Stimulated activated CD4-positive, alpha-beta T cell treated with anti-CD3 and anti-CD28 coated beads, Interleukin-1b, Interleukin-23, amount 100 ng/mL, for 4 hours (primary cell): ENCODE measurements at regions not wholly inside any gene's neighbourhood (a gene's known extent, or its start where the extent isn't known, plus 50 kb on each side); places are given as distances from the start of the nearest gene placed in this dataset.

Source experiments
- DNase-seq, 2 donors: peaks; one replicate each; pipeline ENCODE4 v3.0.0-alpha.2; 2020; ENCODE audit warnings: low read depth in 2 of 2

DNA sequence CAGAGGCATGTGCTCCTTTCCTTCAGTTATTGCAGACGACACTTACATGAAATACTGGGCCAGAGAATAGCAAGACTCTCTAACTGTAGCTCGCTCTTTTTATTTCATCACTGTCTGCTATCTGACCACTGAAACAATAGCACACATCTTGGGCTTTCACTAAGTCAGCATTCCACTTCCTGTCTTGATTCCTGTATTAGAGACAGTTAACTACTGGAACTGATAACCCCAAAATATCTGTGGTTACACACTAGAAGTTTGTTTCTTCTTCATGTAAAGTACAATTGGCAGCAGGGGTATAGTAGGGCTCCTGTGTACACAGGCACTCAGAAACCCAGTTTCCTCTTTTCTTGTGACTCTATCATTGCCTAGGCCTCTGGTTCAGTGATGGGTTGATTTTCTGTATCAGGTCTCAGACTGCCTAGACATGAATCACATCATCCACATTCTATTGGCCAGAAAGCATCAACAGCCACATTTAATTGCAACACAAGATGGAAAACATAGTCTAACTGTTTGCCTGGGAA lies 230.2 kb upstream of the CD96 start:
- no peak for DNase-seq

DNA sequence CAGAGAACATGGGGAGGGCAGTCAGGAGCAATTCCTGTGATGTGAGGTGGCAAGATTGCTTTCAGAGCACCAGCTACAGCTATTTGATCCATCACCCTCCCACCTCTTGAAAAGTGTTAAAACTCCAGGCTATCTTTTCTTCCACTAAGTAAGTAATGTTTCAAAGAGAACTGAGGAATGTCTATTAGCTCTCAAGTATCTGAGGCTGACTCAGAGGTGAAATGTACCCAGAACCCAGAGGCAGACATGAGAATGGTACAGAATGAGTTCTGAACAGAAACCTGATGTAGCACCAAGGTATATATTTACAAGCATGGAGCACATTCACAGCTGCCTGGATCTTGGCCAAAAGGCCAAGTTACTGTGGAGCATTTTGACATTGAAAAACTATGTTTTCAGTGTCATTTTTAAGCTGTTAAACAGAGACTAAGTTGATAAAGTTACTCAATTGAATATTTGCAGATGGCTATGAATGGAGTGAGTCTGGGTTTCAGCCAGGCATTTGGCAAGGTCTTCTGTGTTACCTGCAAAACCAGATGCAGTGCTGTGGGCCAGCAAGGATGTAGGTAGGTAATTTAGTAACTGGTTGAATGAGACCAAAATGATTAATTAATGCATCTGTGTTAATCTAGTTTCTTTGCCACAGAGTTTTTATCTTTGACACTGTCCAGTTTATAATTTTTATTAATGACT lies 227.7 kb upstream of the CD96 start:
- DNase-seq: no peak

DNA sequence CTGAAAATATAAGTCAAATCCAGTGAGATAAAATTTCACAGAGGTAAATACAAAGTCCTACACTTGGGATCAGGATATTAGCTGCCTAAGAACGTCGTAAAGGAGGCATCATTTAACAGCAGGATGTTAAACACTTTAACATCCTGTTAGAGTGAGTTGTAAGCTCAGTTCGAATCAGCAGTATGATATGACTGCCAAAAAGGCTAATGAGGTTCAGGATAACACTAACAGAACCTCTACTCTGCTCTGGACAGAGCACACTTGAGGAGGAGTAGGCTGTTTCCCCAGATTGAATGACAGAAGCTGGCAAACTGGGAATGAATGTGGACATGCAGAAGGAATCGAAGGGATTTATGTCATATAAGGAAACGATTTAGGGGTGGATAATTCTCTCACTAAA lies 227.1 kb upstream of the CD96 start:
- no peak for DNase-seq

DNA sequence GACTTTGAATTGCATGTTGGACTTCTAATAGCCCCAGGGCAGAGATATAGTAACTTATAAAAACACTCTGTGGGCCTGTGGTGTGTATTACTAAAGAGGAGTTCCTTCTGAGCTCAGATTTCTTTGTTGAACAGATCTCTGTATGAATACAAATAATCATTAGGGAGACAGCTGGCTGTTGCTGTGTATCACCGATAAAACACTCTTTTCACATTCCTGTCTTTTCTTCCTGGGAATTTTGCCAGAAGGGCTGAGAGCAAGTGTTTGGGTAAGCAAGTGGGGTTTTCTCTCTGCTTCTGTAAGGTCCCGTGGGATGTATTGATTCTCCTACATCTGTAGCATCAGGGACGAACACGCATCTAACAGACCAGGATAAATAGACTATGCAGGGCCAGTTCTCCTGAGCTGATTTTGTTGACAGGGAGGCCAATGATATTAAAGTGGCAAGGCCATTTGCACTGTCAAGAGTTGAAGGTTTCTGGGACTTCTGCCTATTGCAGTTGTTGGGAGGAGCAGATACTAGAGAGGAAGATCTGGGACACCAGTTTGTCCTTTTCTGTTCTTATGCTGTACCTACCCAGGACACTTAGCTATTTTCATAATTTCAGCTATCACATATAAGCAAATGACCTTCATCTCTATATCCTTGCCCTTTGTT lies 225.9 kb upstream of the CD96 start:
- no peak for DNase-seq

DNA sequence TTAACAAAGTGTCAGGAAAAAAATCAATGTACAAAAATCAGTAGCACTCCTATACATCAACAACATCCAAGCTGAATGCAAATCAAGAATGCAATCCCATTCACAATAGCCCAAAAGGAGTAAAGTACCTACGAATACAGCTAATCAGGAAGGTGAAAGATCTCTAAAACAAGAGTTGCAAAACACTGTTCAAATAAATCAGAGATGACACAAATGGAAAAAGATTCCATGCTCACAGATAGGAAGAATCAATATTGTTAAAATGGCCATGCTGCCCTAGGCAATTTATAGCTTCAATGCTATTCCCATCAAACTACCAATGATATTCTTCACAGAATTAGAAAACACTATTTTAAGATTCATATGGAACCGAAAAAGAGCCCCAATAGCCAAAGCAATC lies 223.7 kb upstream of the CD96 start:
- DNase-seq: no peak

DNA sequence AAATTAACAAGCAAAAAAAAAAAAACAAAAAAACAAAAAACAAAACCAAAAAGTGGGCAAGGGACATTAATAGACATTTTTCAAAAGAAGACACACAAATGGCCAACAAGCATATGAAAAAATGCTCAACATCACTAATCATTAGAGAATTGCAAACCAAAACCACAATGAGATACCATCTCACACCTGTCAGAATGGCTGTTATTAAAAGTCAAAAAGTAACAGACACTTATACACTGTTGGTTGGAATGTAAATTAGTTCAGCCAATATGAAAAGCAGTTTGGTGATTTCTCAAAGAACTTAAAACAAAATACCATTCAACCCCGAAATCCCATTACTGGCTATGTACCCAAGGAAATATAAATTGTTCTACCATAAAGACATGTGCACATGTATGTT lies 222.4 kb upstream of the CD96 start:
- no peak for DNase-seq

DNA sequence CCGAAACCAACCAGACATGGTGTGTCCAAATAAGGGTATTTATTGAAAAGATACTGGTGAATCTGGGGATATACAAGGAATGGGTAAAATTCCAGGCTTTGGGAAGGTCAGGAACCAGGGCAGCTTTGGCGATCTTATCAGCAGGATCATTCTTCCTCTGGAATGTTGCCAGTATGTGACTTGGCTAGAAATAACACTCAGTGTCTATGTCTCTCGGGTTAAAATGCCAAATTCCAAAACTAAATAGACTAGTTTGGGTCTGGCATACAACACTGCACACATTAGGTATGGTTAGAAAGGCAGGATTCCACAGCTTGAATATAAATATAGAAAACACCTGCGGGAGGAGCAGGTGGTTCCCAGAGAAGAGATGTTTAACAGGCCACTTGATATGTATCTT lies 220.2 kb upstream of the CD96 start:
- no peak for DNase-seq

DNA sequence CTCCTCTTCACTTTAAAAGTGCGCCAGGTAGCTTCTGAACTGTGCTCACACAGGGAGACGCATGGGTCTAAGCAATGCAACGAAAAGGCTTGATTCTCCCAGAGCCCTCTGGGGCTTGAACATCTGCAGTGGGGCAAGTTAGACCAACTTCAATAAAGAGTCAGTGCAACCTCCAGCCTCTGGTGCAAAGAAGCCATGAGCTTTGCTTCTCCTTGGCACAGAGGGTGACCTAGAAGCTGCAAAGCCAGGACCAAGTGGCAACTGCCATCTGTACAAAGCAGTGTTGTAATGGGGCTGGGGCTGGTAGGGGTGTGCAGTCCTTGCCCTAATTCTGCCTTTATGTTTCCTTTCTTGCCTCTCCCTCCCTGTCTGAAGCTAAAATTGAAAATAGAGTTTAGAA lies 219.0 kb upstream of the CD96 start:
- DNase-seq: no peak

GRCh38 chr3:111324151-111324550 lies 217.8 kb upstream of the CD96 start:
- no peak for DNase-seq

- no peak for DNase-seq
Measured at GRCh38 chr3:111324645-111325044, 217.4 kb upstream of the CD96 start.

DNA sequence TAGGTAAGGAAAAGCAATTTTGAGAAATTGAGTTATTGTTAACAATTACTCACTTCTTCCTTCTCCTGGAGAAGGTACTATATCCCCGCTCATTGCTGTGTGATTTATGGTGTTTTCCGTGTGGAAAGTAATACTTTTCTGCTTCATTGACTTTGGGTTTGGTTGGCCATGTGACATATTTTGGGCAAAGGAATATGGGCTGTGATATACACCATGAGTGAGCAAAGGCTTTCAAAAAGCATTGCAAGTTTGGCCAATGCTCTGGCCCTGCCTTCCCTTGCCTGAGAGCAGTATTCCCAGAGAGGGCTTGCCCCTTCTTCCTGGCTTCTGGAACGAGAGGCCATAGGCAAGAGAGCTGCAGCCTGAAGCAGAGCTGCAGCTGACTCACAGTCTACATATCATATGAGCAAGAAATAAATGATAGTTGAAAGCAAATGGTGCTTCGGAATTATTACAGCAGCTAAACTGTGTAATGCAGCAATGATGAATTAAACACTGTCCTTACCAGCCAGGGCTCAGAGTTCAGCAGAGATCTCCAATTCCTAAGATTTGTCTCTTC lies 216.8 kb upstream of the CD96 start:
- no peak for DNase-seq

GRCh38 chr3:111326144-111326995 lies 215.6 kb upstream of the CD96 start:
- DNase-seq: no peak

GRCh38 chr3:111331306-111331705 lies 210.7 kb upstream of the CD96 start:
- DNase-seq: no peak

- DNase-seq: no peak
Measured at GRCh38 chr3:111331912-111332311, 210.1 kb upstream of the CD96 start.

DNA sequence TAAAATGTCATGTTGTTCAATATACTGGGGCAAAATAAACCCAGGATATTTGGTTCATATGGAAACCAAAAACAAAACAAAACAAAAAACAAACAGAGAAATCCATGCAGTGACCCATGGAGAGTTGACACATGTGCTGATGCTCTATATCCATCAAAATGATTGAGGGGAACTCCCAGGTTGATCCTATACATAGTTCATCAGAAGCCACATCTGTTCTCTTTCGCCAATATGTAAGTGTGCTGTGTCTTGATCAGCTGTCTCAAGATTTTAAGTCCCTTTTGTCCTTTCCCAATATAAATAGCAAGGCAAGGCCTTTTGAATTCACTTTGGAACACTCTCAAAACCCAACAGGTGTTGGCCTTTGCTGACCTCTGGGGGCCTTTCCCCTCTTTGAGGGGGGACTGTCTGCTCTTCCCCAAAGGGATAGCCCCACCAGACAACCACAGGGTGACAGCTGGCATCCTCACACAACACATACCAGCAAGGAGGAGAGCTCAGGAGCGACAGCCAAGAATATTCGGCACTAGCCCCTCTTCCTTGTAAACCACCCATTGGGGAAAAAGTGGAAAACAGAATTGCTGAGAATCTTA lies 209.4 kb upstream of the CD96 start:
- no peak for DNase-seq

DNA sequence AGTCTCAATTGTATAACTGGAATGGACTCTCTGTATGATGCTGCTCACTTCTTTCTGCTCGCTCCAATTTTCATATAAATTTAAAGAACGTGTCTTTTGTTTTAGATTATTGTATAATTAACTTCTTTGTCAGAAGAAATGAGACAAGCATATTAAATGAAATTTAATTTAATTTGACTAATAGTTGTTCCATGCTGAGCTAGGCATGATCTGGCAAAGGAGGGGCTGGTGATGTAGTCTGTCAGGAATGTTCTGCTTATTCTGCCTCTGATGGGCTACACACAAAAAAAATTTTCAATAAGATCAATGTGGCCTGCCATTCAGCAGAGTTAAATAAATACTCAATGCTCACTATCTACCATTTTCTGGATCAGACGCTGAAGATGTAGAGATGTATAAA lies 208.4 kb upstream of the CD96 start:
- no peak for DNase-seq

- no peak for DNase-seq
Measured at GRCh38 chr3:111335512-111336303, 206.3 kb upstream of the CD96 start.

DNA sequence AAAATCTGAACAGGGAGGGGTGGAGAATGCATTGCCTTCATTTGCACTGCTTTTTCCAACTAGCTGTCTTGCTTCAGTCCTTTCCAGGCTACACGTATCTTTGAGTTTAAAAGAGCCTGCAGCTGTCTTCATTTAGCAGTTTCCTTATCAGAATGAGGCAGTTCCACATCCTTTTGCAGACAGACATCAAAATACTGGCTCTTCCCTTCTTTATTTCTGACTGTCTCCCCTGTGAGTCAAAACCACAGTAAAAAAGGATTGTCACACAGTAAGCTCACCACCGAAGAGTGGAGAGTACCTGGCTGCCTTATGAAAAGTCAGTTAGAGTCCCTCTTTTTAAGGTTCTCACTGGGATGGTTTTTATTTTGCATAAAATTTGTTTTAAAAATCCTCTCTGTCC lies 205.5 kb upstream of the CD96 start:
- DNase-seq: no peak

- DNase-seq: peak in 1 of 2 donors; percentile 23
Measured at GRCh38 chr3:111338059-111338698, 203.8 kb upstream of the CD96 start.

GRCh38 chr3:111339017-111339416 lies 203.0 kb upstream of the CD96 start:
- no peak for DNase-seq

GRCh38 chr3:111351334-111351733 lies 190.7 kb upstream of the CD96 start:
- DNase-seq: no peak
